Epithelial cell of proximal tubule (primary cell): ENCODE measurements at regions not wholly inside any gene's neighbourhood (a gene's known extent, or its start where the extent isn't known, plus 50 kb on each side); places are given as distances from the start of the nearest gene placed in this dataset.
"Not testable (repeated sequence)": the region's sequence is repeated elsewhere in the genome, so short reads cannot be mapped to it uniquely, and the experiment has no call there.

Experiments
- DNase-seq: peaks from one replicate; pipeline ENCODE4 v3.0.0-alpha.2; 2011; ENCODE audit warnings: low read depth
- H3K4me3 ChIP-seq: 2 replicates; pipeline ENCODE4 v1.5.1; 2011; ENCODE audit warnings: low read depth, mild to moderate bottlenecking, low read length
- TF ChIP-seq, protein P1 (sequence below): conservative IDR thresholded peaks from 2 replicates; pipeline ENCODE4 v1.5.1; 2012; ENCODE audit warnings: low read depth, mild to moderate bottlenecking, low read length

DNA sequence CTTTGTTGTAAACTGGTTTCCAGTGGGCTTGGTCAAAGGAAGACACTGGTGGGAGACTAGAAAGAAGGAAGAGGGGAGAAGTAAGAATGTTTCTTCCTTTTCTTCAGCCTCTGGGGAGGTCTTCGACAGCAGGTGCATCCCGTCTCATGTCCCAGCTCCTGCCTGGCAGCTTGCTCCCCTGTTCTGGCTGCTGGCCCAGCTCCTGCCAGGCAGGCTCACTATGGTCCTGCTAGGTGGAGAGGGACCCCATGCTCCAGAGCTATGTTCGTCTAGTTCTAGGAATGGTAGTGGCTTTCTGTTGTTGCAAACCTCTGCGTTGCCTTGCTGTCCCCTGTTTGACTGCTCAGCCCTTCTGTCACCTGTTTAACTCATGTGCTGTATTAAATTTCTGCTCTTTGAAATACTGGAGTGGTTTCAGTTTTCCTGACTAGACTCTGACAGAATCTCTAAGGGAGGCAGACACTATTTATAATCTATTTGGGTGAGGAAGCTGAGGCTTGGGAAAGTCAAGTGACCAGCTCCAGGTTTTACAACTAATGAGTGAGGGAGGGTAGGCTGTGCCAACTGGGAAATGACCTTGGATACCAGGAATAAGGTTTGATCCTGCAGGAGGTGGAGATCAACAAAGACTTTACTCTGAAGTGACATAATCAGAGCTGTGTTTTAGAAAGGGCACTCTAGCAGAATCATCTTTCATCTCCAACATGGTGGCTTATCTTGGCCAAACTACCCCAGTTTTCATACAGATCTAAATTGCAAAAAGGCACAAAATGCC, 94.7 kb upstream of the DDHD1 start:
- no peak for DNase-seq
- TF ChIP-seq, protein P1, sequence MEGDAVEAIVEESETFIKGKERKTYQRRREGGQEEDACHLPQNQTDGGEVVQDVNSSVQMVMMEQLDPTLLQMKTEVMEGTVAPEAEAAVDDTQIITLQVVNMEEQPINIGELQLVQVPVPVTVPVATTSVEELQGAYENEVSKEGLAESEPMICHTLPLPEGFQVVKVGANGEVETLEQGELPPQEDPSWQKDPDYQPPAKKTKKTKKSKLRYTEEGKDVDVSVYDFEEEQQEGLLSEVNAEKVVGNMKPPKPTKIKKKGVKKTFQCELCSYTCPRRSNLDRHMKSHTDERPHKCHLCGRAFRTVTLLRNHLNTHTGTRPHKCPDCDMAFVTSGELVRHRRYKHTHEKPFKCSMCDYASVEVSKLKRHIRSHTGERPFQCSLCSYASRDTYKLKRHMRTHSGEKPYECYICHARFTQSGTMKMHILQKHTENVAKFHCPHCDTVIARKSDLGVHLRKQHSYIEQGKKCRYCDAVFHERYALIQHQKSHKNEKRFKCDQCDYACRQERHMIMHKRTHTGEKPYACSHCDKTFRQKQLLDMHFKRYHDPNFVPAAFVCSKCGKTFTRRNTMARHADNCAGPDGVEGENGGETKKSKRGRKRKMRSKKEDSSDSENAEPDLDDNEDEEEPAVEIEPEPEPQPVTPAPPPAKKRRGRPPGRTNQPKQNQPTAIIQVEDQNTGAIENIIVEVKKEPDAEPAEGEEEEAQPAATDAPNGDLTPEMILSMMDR, result no peak
- H3K4me3 ChIP-seq, result no peak overlapping the region

DNA sequence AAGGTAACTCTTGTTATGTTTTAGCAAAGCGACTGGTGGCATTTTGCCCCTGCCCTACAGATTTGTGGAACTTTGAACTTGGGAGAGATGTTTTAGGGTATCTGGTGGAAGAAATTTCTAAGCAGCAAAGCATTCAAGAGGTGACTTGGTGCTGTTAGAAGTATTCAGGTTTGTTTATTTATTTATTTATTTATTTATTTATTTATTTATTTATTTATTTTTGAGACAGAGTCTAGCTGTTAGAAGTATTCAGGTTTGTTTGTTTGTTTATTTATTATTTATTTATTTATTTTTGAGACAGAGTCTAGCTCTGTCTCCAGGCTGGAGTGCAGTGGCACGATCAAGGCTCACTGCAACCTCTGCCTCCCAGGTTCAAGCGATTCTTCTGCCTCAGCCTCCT, 89.8 kb upstream of the DDHD1 start:
- not testable (repeated sequence) for DNase-seq, H3K4me3 ChIP-seq

DNA sequence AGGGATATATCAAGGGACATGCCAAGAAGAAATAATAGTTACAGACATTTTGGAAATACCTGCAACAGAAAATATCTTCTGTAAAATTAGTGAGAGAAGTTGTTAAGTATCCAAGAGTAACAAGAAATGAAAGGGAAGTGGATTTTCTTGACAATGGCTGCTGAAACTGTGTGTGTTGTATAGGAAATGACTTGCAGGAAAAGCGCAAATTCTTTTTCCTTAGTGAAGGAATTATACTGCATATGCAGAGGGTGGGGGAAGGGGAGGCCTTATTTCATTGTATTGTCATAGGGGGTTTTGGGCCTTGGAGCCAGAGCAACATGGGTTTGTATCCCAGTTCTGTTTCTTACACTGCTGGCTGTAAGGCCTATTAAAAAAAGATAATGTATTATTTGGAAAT, 84.4 kb upstream of the DDHD1 start:
- no peak for DNase-seq
- no peak overlapping the region for H3K4me3 ChIP-seq
- TF ChIP-seq, protein P1, result no peak

DNA sequence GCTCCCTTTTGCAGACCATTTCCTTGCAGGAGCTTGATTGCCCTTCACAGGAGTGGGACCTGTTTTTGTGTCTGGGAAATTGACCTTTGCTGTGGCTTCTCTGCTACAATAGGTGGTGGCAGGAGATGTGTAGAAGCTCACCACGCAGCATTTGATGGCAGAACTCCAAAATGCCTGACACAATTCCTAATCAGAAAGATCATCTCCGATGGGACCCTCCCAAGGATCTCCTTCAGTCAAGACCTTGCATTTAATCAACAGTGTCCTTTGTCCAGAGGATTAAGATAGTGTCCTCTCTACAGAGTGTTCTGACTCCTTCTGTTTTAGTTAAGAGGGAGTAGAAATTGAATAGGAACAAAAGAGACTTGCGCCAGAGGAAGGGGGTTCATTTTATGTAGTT, 83.6 kb upstream of the DDHD1 start:
- no peak overlapping the region for H3K4me3 ChIP-seq
- DNase-seq, result no peak
- TF ChIP-seq, protein P1, result no peak

DNA sequence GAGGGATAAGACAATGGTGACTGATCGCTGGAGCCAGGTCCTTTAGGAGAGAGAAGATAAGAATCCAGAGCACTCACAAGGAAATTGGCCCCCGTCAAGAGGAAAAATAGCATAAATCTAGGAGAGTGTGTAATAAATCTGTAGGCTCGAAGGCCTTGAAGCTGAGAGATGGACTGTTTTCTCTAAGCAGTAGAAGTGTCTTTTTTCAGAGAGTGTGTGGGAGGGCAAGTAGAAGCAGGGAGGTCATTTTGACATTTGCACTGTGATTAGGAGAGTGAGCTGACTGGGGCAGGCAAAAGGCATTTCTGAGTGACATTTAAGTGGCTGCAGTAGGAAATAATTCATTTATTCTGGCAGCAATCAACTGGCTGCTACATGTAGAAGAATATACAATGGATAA, 78.0 kb upstream of the DDHD1 start:
- H3K4me3 ChIP-seq, result no peak overlapping the region
- TF ChIP-seq, protein P1, result no peak
- no peak for DNase-seq

DNA sequence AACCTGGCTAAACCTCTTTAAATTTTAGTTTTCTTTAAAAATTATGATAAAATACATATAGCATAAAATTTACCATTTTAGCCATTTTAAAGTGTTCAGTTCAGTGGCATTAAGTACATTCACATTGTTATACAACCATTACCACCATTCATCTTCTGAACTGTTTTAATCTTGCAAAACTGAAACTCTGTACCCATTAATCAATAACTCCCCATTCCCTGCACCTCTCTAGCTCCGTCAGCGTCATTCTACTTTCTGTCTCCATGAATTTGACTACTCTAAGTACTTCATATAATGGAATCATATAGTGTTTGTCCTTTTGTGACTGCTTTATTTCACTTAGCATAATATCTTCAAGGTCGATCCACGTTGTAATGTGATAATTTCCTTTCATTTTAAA, 75.8 kb upstream of the DDHD1 start:
- no peak for DNase-seq
- H3K4me3 ChIP-seq, result no peak overlapping the region
- TF ChIP-seq, protein P1, result no peak

DNA sequence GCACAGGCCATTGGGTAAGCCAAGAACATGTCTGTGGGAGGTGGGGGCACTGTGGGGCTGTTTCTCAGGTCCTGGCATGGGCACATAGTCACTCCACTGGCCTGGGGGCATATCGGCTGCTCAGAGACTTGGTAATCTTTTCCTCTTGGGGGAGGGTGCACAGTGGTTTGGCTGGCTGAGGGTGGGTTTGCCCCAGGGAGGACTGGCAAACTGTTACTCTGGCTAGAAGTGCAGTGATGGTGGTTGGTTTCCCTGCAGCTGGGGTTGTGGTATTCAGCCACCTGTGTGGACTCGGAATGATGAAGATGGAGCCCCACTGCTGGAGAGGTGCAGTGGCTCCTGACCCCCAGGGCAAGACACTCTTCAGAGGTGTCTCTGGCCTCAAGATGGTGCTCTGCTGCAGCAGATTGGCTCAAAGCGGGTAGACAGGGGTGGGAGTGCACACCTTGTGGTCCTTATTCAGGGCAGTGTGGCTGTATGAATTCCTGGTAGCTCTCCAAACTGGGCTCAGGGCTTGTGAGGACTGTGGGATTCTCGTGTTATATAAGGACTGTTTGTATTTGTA, 74.1 kb upstream of the DDHD1 start:
- DNase-seq, result no peak
- H3K4me3 ChIP-seq, result no peak overlapping the region
- TF ChIP-seq, protein P1, result no peak
